ENCODE measurements at regions not wholly inside any gene's neighbourhood (a gene's known extent, or its start where the extent isn't known, plus 50 kb on each side); places are given as distances from the start of the nearest gene placed in this dataset.
"Not testable (repeated sequence)": the region's sequence is repeated elsewhere in the genome, so short reads cannot be mapped to it uniquely, and the experiment has no call there.

DNA sequence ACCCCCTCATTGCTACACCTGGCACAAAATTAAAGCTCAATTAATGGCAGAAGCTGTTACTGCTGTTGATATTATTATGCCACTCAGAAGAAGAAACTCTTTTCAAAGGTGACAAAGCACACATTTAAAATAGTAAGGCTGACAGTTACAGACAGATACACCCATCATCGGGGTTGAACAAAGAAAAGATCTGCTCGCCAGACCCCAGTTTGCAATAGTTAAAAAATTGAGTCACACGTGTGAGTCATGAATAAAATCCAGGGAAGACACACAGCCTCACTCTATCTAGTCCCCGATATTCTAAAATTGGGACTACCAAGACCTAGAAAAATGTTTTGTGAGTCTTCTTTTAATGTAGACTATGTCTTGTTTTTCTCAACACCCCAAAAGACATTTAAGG, 330.0 kb upstream of the SOX9 start:
- intact Hi-C loops (cut with DNase I) = no loop called here
- no peak for DNase-seq (ENCODE audit: low spot score)

DNA sequence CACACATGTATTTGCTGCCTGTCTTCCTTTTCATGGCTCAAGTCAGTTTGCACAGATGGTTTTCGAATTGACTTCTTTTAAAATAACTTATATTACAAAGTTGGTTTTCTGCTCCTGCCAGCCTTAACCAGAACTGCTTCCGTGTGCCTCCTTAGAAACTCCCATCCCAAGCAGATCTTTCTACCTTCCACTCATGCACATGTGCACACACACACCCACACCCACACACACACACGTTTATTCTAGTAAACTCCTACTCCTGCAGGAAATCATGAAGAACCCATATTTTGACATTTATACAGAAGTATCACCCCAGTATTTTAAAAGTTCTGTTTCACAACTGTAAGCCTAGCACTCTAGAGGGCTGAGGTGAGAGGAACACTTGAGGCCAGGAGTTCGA, 329.5 kb upstream of the SOX9 start:
- DNase-seq (ENCODE audit: low spot score) = no peak
- intact Hi-C loops (cut with DNase I) = no loop called here

DNA sequence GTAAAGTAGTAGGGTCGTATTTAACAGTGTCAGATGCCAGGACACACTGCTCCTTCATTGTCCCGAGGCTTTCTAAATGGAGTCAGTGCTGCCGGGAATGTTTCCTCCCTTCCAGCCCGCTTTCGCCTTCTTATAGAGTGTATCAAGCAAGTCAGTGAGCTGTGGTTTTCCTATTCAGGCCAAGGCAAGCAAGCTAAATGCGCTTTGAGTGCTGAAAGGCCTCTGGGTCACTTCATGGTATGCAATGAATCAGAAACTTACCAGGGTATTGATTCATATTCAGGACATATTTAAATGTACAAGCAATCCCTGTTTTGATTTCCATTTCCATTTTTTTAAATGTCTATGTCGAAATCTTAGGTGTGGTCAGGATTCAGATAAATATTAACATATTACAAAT, 327.9 kb upstream of the SOX9 start:
- intact Hi-C loops (cut with DNase I) = no loop called here
- DNase-seq (ENCODE audit: low spot score) = no peak

DNA sequence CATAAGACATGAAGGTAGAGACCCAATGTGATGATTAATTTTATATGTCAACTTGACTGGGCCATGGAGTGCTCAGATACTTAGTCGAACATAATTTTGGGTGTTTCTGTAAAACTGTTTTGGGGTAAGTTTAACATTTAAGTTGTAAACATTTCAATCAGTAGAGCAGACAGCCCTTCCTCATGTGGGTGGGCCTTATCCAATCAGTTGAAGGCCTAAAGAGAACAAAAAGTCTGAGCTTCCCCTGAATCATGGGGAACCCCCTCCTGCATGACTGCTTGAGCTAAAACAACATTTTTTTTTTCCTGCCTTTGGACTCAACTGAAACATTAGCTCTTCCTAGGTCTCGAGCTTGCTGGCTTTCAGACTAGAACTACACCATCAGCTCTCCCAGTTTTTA, 327.3 kb upstream of the SOX9 start:
- intact Hi-C loops (cut with DNase I) = no loop called here
- no peak for DNase-seq (ENCODE audit: low spot score)

DNA sequence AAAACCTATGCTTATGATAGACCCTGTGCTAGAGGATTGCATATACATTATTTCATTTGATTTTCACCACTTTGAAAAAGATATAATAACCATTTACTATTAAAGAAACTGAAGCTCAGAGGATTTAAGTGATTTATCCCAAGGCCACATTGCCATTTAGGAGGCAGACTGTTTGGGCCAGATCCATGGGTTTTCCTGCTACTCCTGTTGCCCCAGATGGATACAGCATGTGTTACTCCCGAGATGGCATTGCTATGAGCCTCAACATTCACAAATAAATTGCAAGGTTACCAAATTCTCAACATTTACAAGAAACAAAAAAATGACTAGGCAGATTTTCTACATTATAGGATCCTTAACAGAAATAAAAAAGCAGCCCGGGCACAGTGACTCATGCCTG, 322.1 kb upstream of the SOX9 start:
- no peak for DNase-seq (ENCODE audit: low spot score)
- intact Hi-C loops (cut with DNase I) = no loop called here

DNA sequence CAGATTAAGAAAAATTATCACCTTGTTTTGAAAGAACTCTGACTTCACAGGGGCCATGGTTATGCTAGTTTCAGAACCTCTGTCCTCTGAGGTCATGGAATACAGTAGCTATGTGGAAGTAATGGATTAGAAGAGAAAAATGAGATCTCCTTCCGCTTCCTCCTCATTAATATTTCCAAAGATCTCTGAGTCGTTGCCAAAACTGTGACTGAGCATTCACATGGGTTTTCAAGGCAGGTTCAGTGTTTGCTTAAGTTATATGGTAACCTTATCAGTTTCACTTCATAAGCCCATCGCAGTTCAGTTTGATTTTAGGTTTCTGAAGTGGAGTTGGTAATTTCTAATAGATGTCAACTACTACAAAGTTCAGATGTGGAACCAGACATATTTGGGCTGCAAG, 321.2 kb upstream of the SOX9 start:
- no peak for DNase-seq (ENCODE audit: low spot score)
- intact Hi-C loops (cut with DNase I) = no loop called here

DNA sequence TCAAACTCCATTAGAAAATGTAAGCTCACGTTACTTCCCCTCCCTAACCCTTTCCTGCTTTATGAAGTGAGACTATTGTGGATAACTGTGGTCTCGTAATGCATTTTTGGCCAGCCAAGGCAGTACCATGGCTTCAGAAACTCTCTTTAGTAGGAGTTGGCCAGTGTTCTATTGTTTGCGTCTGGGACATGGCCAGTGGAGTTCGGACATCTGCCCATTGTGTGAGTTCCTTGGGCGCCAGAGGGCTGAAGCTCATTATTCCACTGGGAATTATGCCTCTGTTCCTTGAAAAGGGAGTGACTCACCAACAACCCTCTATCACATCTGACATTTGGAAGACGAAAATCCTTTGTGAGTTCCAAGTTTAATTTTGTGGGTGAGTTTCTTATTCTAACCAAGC, 319.5 kb upstream of the SOX9 start:
- no peak for DNase-seq (ENCODE audit: low spot score)
- intact Hi-C loops (cut with DNase I) = no loop called here

DNA sequence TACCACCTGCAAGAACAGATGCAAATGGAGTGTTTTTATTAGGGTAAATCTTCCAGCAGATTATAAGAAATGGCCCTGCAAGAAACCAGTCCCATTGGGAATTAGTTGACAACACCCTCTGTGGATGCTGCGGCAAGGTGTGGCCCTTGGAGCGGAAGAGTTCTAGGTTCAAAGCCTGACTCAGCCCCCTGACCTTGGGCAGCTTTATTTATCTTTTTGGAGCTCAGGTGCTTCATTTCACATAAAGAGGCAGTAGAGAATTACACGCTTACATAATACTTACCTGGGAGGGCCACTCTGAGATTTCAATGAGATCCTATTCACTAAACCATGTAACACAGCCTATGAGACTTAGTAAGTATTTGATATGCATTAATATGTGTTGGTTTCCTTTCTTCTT, 318.2 kb upstream of the SOX9 start:
- intact Hi-C loops (cut with DNase I) = no loop called here
- DNase-seq (ENCODE audit: low spot score) = no peak

DNA sequence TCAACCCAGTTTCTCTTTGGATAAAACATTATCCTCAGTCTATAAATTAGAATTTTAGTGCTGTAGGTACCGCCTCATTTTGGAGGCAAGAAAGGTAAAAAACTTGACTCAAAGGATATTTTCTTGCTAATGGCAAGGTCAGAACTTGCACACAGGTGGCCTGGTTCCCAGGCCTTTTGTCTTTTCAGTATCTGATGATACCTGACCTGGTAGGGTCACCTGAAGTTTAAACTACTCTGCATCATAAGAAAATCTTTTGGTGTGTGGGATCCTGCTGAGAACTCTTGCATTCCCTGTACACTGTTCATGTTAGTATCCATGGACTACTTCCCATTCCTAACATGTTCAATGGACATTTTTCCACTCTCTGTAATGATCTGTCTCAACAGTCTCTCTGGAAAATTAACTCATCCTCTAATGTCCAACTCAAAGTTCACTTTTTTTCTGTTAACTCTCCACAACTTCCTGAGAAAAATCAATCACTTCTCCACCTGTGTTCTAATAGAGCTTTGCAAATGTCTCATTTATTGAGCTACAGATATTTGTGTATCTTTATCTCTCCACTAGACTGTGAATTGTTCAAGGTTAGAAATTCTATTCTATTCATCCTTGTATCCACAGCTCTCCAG, 317.1 kb upstream of the SOX9 start:
- intact Hi-C loops (cut with DNase I) = no loop called here
- DNase-seq (ENCODE audit: low spot score) = no peak

DNA sequence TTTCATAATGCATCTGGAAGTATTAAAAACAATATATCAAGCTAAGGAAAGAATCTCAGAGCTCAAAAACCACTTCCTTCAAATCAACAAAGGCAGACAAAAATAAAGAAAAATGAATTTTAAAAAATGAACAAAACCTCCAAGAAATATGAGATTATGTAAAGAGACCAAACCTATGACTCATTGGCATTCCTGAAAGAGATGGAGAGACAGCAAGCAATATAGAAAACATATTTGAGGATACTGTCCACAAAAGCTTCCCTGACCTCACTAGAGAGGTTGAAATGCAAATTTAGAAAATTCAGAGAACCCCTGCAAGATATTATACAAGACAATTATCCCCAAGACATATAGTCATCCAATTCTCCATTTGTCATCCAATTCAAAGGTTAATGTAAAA, 311.3 kb upstream of the SOX9 start:
- intact Hi-C loops (cut with DNase I) = loop anchor here in 1 of 2 donors (1.0 kb wide), 1 partner anchor 36 kb away; no protein-coding TSS in a partner anchor
- no peak for DNase-seq (ENCODE audit: low spot score)

DNA sequence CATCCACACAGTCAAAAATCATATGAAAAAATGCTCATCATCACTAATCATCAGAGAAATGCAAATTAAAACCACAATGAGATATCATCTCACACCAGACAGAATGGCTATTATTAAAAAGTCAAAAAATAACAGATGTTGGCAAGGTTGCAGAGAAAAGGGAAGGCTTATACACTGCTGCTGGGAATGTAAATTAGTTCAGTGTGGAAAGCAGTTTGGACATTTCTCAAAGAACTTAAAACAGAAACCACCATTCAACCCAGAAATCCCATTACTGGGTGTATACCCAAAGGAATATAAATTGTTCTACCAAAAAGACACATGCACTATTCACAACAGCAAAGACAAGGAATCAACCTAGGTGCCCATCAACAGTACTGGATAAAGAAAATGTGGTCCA, 307.0 kb upstream of the SOX9 start:
- DNase-seq (ENCODE audit: low spot score); intact Hi-C loops (cut with DNase I): not testable (repeated sequence)

DNA sequence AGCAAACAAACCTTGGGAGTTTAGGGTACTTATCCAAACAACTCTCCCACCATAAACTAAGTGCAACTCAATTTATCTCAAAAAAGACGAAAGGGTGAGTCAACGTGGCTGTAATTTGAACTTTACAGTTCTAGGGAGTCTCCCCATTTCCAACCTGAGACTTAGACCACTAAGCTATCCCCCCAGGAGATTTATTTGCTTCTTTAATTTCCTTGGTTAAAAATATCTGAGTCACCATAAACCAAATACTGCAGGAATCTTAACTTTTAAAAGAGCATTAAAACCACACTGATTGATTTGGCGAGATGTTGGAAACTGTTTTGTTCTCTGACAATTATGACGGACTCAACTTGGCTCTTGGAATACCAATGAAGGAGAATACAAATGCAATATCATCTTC, 299.3 kb upstream of the SOX9 start:
- DNase-seq (ENCODE audit: low spot score) = no peak
- intact Hi-C loops (cut with DNase I) = no loop called here

DNA sequence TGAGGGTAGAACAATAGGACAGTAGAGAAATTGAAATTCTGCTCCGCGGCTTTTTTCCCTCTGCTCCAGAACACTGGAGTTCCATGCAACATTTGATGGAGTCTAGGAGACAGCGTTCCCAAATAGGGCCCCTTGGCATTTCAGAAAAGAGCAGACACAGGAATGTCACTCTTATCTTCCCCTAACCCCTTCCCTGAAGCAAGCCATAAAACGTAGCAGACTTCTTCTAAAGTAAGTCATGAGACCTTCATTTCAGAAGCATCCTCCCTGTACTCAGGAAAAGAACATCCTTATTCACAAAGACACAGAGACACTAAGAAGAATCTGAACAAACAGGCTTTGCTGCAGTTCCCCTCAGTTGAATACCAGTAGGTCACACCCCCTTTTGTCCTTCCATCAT, 296.1 kb upstream of the SOX9 start:
- intact Hi-C loops (cut with DNase I) = no loop called here
- no peak for DNase-seq (ENCODE audit: low spot score)

DNA sequence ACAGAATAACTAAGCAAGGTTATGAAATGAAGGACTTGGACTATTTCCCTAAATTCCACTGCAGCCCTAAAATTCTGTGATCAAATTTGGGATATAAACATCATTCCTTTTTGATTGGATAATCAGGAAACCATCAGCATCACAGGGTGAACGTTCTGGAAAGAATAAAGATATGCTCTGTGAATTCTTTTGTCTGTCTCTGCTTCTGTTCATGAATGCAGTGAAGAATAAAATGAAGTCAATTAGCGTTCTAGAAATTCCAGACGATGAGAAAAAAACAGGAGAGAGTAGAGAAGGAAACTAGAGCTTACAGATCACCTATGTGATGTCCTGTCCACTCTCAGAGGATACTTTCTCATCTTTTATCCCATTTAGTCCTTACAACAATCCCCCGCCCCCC, 295.1 kb upstream of the SOX9 start:
- intact Hi-C loops (cut with DNase I) = no loop called here
- no peak for DNase-seq (ENCODE audit: low spot score)

DNA sequence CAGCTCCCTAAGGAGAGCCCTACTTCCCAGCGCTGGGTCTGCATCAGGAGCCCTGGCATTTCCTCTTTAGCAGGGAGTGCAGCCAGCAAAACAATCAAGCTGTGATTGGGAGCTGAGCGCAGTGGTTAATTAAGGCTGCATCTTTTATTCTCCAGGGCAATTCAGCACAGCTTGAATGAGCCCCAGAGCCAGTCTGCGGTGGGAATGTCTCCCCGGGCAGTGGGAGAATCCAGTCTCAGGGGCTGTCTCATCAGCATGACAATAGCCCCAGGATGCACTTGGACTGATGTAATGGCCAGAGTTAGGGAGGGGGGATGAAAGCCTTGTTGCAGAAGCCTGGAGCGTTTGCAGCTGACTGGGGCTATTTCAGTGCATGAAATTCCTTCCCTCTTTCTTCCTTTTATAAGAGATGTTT, 292.6 kb upstream of the SOX9 start:
- intact Hi-C loops (cut with DNase I) = no loop called here
- DNase-seq (ENCODE audit: low spot score) = no peak

DNA sequence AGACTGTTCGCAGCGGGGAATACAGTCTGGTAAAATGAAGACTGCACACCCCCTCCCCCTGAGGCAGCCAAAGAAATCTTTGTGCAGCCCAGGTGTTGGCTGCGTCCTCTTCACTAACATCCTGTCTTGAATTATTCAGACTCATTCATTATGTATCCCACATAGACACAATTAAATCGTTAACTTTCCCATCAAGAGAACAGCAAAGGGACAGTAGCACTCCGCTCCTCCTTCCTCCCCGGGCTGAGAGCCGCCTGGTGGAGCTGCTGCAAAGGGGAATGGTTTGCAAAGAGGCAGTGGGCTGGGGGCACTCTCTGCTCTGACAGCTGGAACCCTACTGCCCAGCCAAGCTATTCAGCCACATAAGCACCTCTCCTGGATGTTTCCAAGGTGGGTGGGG, 290.0 kb upstream of the SOX9 start:
- no peak for DNase-seq (ENCODE audit: low spot score)
- intact Hi-C loops (cut with DNase I) = loop anchor here in 1 of 2 donors (5.0 kb wide), 1 partner anchor 1664 kb away; the partner anchor contains the start of gene KCNJ2

DNA sequence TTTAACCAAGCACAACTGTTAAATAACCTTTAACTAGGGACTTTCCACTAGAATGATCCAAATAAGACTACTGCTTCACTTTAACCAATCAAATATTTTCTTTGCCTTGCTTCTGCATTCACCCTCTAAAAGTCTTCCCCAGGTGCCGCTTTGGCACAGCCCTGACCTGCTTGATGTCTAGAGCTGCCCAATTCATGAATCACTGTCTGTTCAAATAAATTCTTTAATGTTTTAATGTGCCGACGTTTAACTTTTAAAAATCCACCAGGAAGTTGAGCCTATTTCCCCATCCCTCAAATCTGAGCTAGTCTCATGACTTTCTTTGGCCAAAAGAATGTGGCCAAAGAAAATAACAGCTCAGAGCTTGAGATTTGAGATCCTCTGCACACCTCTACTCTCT, 277.8 kb upstream of the SOX9 start:
- no peak for DNase-seq (ENCODE audit: low spot score)
- intact Hi-C loops (cut with DNase I) = no loop called here

DNA sequence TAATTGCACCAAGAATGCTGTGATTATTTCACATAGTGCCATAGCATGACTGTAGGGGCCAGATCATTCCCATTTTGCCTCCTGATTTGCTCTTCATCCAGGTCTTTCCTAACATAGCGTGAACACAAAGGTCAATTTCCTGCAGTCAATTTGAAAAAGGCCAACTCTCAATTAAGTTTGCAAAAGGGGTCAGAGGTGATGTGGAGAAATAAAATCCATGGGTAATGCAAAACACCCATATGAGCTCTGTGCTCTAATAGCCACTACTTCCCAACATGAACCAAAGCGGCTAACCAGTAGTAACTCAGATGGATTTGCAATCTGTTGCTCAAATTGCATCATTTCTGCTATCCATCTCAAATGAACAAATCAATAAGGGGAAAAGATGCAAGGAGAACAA, 275.5 kb upstream of the SOX9 start:
- DNase-seq (ENCODE audit: low spot score) = no peak
- intact Hi-C loops (cut with DNase I) = loop anchor here in 1 of 2 donors (1.0 kb wide), 1 partner anchor 36 kb away; no protein-coding TSS in a partner anchor

DNA sequence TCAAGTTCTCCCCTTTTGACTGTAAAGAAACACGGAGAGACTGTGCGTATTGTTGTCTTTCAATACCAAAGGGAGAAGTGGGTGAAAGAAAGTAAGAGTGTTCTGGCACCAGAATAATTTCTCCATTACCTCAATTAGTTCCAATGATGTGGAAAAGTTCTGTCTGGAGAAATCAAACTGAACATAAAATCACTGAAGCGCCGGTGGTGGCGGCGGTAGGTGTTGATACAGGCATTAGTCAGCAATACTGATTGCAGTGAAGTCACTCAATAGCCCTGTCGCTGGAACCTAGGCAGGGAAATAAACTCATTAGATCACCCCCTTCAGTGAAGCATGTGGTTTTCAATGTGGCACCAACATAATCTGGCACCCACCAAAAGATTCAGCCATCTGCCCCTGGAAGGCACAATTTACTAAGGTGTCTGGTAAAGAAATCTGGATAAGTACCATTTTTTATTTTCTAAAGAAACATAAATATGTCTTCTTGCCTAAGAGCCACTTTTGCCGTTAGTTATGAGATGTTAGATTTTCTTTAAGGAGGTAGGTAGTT, 274.2 kb upstream of the SOX9 start:
- intact Hi-C loops (cut with DNase I) = no loop called here
- DNase-seq (ENCODE audit: low spot score) = no peak

DNA sequence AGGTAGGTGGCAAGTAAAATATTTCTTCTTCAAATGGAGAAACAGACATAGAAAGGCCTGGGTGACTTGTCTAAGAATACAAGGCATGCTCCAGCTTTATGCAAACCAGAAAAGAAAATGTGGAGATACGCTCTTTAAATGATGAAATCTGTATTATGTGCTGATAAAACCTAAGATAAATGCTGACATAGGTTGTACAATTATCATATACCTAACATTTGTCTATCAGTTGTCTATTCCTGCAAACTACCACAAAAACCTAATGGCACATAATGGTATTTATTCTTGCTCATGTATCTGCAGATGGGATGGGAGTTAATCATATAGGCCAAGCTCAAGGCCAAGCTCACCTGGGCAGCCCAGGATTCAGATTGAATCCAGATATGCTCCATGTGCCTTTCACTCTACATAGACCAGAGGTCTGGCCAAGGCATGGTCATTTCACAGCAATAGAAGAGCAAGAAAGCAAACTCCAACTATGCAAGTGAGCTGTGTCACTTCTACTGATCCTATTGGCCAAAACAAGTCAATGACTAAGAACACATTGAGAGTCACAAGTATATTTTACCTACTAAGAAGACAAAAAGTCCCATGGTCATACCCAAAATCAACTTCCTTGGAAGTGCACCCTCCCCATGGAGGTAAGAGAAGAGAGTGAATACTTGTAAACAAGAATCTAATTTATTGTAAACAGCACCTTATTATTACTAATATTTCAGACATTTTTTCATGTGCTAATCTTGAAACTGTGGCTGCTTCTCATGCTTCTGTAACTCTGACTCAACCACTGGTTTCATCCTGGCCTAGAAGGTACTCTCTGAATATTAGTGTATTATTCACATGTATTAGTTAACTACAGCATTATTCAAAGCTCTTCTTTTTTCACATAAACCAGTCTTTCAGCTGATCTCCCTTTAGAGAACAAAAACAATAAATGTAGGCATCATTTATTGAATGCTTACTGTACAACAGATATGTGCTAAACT, 270.7 kb upstream of the SOX9 start:
- no peak for DNase-seq (ENCODE audit: low spot score)
- intact Hi-C loops (cut with DNase I) = loop anchor here in 1 of 2 donors (5.0 kb wide), 1 partner anchor 132 kb away; no protein-coding TSS in a partner anchor

Data from posterior vena cava (tissue), 2 donors.